Effector memory CD8-positive, alpha-beta T cell (primary cell): ENCODE measurements at regions not wholly inside any gene's neighbourhood (a gene's known extent, or its start where the extent isn't known, plus 50 kb on each side); places are given as distances from the start of the nearest gene placed in this dataset.

Experiments used
- ATAC-seq: fragments of 150-1000 bp; cut with Tn5 transposase; replicated peaks from 2 replicates; pipeline ENCODE4 v1.10.0; 2021; ENCODE audit warnings: mild to moderate bottlenecking, moderate library complexity
- DNase-seq, 3 experiments: peaks; one replicate each; pipeline ENCODE4 v3.0.0; 2021
- H3K27ac Mint-ChIP-seq, 2 donors: one replicate each; pipeline ENCODE4 v1.8.0; 2022; ENCODE audit warnings: mild to moderate bottlenecking in 2 of 2, mixed read lengths in 2 of 2, moderate library complexity in 2 of 2
- H3K27me3 Mint-ChIP-seq, 2 donors: one replicate each; pipeline ENCODE4 v1.8.0; 2022; ENCODE audit warnings: mixed read lengths in 2 of 2
- H3K36me3 Mint-ChIP-seq: one replicate; pipeline ENCODE4 v1.8.0; 2022; ENCODE audit warnings: mild to moderate bottlenecking, moderate library complexity, mixed read lengths; ENCODE audit not compliant: insufficient read depth
- H3K4me1 Mint-ChIP-seq, 2 donors: one replicate each; pipeline ENCODE4 v1.8.0; 2022; ENCODE audit warnings: low read depth in 2 of 2, mixed read lengths in 2 of 2
- H3K4me3 Mint-ChIP-seq, 2 donors: one replicate each; pipeline ENCODE4 v1.8.0; 2022; ENCODE audit warnings: mild to moderate bottlenecking in 2 of 2, mixed read lengths in 2 of 2, moderate library complexity in 2 of 2
- H3K9me3 Mint-ChIP-seq, 2 donors: one replicate each; pipeline ENCODE4 v1.8.0; 2022; ENCODE audit warnings: mixed read lengths in 2 of 2

DNA sequence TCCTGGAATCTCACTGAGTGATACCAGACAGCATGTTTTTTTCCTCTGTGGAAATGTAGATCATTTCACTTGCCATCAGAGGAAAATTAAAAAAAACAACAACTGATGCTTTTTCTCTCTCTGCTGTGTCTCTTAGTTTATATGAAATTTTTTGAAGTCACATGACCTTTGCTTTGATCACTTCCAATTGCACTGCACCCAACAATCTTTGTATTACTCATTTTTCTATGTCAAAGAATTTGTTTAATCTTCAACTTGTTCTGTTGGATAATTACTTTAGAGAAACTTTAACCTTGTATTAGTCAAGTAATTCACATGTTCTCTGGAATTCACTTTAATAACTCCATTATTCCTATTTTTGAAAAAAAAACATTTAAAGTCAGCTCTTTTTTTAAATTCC is 1452.7 kb upstream of the CDH8 start:
- H3K4me1 Mint-ChIP-seq, result no peaks in the 10 kb centered on the region
- ATAC-seq (no peak), DNase-seq (no peak)
- H3K9me3 Mint-ChIP-seq, result peaks cover 8 to 9% of the 10 kb centered on the region in 2 donors
- H3K36me3 Mint-ChIP-seq, result no peaks in the 10 kb centered on the region
- H3K27me3 Mint-ChIP-seq, result no peaks in the 10 kb centered on the region
- H3K27ac Mint-ChIP-seq, result no peak overlapping the region
- no peak overlapping the region for H3K4me3 Mint-ChIP-seq

DNA sequence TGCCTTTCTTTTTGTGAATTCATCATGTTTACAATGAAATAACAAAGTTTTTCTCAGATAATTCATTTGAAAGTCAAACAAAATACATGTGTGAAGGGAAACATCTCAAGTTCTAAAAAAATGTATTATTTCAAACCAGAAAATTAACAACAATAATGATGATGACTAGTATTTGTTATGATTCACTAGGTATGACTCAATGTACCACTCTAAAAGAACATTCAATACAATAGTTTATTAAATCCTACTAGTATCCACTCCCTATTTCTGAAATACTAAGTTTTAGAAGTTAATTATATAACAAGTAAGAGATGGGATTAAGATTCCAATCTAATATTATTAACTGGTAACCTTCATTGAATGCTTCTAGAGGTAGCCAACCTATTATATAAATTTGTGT is 1444.8 kb upstream of the CDH8 start:
- no peaks in the 10 kb centered on the region for H3K36me3 Mint-ChIP-seq
- H3K9me3 Mint-ChIP-seq, result peaks cover 4 to 7% of the 10 kb centered on the region in 2 donors
- DNase-seq (no peak), ATAC-seq (no peak)
- no peaks in the 10 kb centered on the region for H3K4me1 Mint-ChIP-seq
- no peak overlapping the region for H3K27ac Mint-ChIP-seq
- H3K4me3 Mint-ChIP-seq, result no peak overlapping the region
- H3K27me3 Mint-ChIP-seq, result no peaks in the 10 kb centered on the region

DNA sequence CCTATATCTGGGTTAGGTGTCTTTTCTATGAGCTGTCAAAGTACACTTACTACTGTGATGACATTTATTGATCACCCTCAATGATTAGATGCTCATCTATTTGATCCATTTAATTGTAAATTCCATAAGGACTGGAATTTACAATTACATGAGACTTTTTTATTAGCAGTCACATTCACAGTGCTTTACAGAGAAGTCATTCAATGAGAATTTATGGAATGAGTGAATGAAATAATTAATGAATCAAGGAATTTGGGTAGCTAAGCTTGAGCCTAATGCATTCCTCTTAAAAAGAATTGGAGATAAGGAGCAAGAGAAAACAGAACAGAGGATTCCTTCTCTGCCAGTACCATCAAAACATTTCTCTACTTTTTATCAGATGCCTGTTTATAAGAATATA is 1437.5 kb upstream of the CDH8 start:
- Mint-ChIP-seq H3K36me3 (no peaks in the 10 kb centered on the region), H3K27ac (no peak overlapping the region), H3K27me3 (no peaks in the 10 kb centered on the region), H3K4me1 (no peaks in the 10 kb centered on the region), H3K9me3 (peaks cover 10 to 15% of the 10 kb centered on the region in 2 donors), H3K4me3 (no peak overlapping the region)
- DNase-seq (no peak), ATAC-seq (no peak)

DNA sequence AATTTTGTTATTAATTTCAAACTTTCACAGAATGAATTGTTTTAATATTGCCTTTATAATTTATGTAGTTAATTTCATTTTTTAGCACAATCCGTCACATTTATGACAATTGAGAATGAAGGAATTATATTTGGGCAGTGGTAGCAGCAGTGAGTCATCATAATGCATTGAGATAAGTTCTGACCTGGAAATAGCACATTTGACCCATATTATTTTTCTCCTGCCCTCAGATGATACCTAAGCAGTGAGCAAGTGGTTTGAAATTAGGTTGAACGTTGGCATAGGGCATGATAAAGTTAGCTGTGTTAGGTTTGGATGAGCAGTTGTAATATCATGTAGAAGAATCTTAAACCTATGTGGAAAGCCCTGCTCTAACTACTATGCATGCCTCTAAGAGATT is 1431.3 kb upstream of the CDH8 start:
- DNase-seq (no peak), ATAC-seq (no peak)
- Mint-ChIP-seq H3K27ac (no peak overlapping the region), H3K27me3 (no peaks in the 10 kb centered on the region), H3K4me3 (no peak overlapping the region), H3K9me3 (peaks cover 18 to 19% of the 10 kb centered on the region in 2 donors), H3K4me1 (no peaks in the 10 kb centered on the region), H3K36me3 (no peaks in the 10 kb centered on the region)

DNA sequence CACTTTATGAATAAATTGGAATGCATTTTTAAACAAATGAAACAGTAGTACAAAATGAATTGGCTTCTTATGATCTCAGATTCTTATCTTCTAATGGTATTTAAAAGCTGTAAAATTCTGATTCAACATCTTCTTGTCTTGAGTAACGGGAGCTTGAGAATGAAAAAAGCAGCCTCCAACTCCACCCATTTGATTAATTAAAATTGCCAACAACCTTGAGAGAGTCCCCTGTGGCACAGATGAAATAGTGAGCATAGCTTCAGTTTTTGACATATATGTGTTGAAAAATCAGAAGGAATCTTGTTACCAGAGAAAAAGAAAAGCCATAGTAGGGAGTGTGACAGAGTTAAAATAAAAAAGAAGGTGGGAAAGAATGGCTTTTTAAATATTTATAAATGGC is 1426.1 kb upstream of the CDH8 start:
- ATAC-seq, result no peak
- H3K4me1 Mint-ChIP-seq, result no peaks in the 10 kb centered on the region
- no peak overlapping the region for H3K4me3 Mint-ChIP-seq
- H3K36me3 Mint-ChIP-seq, result no peaks in the 10 kb centered on the region
- no peak for DNase-seq
- H3K27ac Mint-ChIP-seq, result no peak overlapping the region
- H3K27me3 Mint-ChIP-seq, result no peaks in the 10 kb centered on the region
- peaks cover 19 to 22% of the 10 kb centered on the region in 2 donors for H3K9me3 Mint-ChIP-seq

DNA sequence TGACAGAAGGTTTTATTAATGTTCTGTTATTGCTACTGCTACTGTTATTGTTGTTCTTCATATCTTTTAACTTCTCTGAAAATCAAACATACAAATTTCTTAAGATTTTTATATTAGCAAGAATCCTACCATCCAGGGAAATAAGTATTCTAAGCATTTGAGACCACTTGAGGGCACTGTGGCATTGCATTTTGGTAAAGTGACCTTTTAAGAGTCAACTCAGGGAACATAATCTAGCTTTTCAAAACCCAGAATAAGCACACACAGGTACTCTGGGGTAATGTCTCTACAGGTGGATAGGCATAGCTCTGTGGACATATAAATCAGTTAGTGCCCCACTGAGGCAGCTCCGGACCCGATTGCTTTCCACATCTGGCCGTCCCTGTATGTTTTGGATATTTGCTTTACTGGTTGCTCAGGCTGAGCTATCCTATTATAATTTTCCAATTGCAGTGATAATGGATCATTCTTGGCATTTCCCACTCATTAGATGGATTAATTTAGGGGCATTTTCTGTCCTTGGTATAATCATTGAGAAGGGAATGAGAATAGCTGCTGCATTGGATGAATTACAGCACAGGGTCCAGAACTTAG is 1425.1 kb upstream of the CDH8 start:
- Mint-ChIP-seq H3K36me3 (no peaks in the 10 kb centered on the region), H3K4me3 (no peak overlapping the region), H3K9me3 (peaks cover 19 to 25% of the 10 kb centered on the region in 2 donors), H3K27me3 (no peaks in the 10 kb centered on the region), H3K4me1 (no peaks in the 10 kb centered on the region), H3K27ac (no peak overlapping the region)
- ATAC-seq (no peak), DNase-seq (no peak)

DNA sequence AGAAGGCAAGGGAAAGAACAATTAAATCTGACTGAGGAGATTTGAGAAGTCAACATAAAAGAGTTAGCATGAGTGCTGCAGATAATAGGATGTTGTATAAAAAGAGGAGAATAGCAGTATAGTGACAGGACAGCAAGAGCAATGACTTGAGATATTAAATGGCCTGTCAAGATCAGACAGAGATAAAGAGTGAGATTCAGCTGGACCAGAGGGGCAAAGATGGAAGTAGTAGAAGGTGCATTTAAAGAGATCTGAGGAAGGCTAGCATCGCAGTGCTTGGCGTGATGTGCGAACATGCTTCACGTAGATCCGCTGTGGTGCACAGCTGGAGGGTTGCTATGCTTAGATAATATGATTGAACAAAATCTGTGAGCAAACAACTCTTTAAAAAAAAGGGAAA is 1422.6 kb upstream of the CDH8 start:
- Mint-ChIP-seq H3K9me3 (peaks cover 17% of the 10 kb centered on the region in 2 donors), H3K4me1 (no peaks in the 10 kb centered on the region), H3K4me3 (no peak overlapping the region), H3K27me3 (no peaks in the 10 kb centered on the region), H3K27ac (no peak overlapping the region), H3K36me3 (no peaks in the 10 kb centered on the region)
- DNase-seq, result no peak
- no peak for ATAC-seq

DNA sequence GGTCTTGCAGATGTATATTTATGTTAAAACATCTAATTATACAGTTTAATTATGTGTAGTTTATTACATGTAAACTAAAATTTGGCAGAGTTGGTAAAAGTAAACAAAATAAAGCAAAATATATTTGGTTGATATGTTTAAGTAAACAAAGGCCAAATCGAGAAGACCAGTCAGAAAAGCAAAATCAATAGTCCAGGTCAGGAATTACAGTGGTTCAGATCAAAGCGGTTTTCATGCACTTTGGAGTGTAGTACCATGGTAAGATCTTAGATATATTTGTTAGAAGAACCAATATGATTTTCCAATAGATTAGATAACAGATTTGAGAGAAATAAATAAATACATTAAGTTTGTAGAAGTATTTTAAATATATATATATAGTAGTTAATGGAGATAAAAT is 1421.6 kb upstream of the CDH8 start:
- H3K27ac Mint-ChIP-seq, result no peak overlapping the region

DNA sequence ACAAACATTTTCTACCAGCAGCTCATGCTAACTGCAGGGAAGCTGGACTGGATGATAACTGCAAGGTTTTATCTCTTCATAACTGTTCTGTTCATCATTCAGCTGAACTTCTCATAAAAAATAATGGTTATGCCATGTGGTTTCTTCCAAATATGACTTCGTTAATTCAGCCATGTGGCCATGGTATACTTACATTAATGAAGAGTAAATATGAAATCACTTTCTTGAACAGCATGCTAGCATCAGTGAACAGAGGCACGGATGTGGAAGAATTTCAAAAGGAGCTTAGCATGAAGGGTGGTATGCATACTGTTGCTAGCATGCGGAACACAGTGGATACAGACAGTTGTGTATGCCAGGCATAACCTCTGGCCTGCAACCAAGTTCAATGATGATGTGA is 1417.0 kb upstream of the CDH8 start:
- Mint-ChIP-seq H3K9me3 (peaks cover 10 to 14% of the 10 kb centered on the region in 2 donors), H3K27me3 (no peaks in the 10 kb centered on the region), H3K4me1 (no peaks in the 10 kb centered on the region), H3K27ac (no peak overlapping the region), H3K4me3 (no peak overlapping the region), H3K36me3 (no peaks in the 10 kb centered on the region)
- DNase-seq (no peak), ATAC-seq (no peak)

More for the DNA sequence above, 1421.6 kb upstream of the CDH8 start:
- Mint-ChIP-seq H3K27me3 (no peaks in the 10 kb centered on the region), H3K4me3 (no peak overlapping the region), H3K36me3 (no peaks in the 10 kb centered on the region), H3K4me1 (no peaks in the 10 kb centered on the region), H3K9me3 (peaks cover 17% of the 10 kb centered on the region in 2 donors)
- no peak for DNase-seq
- no peak for ATAC-seq

DNA sequence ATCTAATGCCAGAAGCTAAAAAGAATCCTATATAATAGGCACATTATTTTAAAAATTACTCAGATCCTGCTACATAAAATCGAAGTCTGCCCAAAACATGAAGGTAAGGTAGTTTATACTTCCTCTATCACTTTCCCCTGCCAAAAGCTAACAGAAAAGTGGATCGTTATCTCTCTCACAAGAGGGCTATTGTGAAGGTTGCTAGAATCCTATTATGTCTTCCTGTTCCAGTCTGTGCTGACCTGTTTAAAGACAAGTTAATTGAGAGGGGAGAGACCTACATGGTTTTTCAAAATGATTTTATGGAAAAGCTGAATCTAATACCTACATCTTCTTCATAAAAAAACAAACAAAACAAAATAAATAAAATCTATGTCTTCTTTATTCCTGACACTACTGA is 1410.9 kb upstream of the CDH8 start:
- H3K4me3 Mint-ChIP-seq, result no peak overlapping the region
- DNase-seq (no peak), ATAC-seq (no peak)
- no peak overlapping the region for H3K27ac Mint-ChIP-seq
- peaks cover 7 to 9% of the 10 kb centered on the region in 2 donors for H3K9me3 Mint-ChIP-seq
- H3K4me1 Mint-ChIP-seq, result no peaks in the 10 kb centered on the region
- no peaks in the 10 kb centered on the region for H3K27me3 Mint-ChIP-seq
- no peaks in the 10 kb centered on the region for H3K36me3 Mint-ChIP-seq

DNA sequence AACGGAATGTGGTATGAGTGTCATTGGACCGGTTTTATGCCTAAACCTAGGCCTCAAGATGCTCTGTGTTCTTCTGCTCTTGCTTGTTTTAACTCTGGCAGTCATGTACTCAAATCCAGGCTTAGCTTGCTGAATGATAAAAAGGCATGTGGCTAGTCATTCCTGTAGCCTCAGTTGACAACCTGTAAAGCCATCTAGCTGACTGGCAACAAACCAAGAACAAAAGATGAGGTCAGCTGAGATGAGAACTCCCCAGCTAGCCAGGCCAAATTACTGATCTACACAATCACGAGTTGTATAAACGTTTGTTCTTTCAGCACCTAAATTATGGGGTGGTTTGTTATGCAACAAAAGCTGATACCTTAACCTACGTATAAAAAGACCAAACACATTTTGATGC is 1406.0 kb upstream of the CDH8 start:
- Mint-ChIP-seq H3K9me3 (peaks cover 0 to 10% of the 10 kb centered on the region in 2 donors), H3K27ac (no peak overlapping the region), H3K27me3 (no peaks in the 10 kb centered on the region), H3K4me3 (no peak overlapping the region), H3K36me3 (no peaks in the 10 kb centered on the region), H3K4me1 (no peaks in the 10 kb centered on the region)
- ATAC-seq, result no peak
- DNase-seq, result no peak

DNA sequence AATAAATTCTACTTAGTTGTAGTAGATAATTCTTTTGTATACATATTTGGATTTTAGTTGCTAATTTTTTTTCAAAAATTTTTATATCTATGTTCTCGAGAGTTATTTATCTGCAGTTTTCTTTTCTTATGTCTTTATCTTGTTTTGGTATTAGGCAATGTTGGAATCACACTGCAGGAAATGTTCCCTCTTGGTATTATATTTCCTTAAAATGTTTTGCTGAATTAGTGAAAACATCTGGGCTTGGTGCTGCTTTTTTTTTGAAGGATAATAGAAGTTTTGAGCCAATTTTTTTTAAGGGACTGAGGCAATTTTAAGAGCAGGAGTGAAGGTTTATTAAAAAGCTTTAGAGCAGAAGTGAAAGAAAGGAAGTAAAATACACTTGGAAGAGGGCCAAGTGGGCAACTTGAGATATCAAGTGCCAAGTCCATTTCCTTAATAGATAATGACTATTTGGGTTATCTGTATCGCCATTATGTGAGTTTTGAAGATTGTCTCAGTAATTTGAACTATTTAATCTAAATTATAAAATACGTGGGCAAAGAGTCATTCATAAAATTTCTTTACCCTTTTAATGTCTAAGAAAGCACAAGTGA is 1390.1 kb upstream of the CDH8 start:
- DNase-seq, result no peak
- no peaks in the 10 kb centered on the region for H3K4me1 Mint-ChIP-seq
- H3K9me3 Mint-ChIP-seq, result peaks cover 0 to 4% of the 10 kb centered on the region in 2 donors
- H3K36me3 Mint-ChIP-seq, result no peaks in the 10 kb centered on the region
- H3K27me3 Mint-ChIP-seq, result no peaks in the 10 kb centered on the region
- no peak for ATAC-seq
- H3K4me3 Mint-ChIP-seq, result no peak overlapping the region
- no peak overlapping the region for H3K27ac Mint-ChIP-seq

DNA sequence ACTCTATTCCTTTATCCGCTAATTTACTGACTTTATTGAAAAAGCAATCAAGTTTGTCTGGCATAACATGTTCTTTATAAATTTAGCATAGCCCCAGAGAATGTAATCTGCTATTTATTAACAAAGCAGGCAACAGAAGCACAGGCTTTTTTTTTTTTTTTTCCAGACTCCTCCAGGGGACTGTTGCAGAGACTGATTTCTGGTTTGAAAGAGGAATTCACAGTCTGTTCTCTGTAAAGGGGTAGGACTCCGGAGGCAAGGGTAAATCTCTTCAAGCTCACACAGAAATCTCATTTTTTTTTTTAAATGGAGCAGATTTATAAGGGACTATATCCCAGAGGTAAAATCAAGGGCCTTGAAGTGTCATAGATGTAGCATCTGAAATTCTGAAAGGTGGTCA is 1386.5 kb upstream of the CDH8 start:
- Mint-ChIP-seq H3K9me3 (peaks cover 7 to 10% of the 10 kb centered on the region in 2 donors), H3K36me3 (no peaks in the 10 kb centered on the region), H3K4me3 (no peak overlapping the region), H3K27ac (no peak overlapping the region), H3K4me1 (no peaks in the 10 kb centered on the region), H3K27me3 (no peaks in the 10 kb centered on the region)
- ATAC-seq (no peak), DNase-seq (no peak)

DNA sequence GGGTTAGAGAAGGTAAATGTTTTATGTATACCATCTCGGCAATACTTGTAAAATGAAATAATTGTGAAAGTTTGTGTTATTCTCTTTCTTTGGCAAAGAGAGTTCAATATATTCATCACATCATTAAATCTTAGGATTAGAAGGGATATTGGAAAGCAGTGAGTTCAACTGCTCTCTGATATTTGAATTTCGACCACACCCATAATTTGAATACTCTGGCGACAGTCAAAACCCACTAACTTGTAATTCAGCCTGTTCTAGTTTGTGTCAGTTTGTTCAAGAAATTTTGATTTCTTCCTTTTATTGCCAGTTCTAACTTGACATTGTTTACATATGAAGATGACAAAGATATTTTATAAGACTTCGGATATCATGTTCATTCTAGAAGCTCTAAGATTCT is 1380.5 kb upstream of the CDH8 start:
- Mint-ChIP-seq H3K27me3 (no peaks in the 10 kb centered on the region), H3K9me3 (peaks cover 15 to 18% of the 10 kb centered on the region in 2 donors)

More for the DNA sequence above, 1380.5 kb upstream of the CDH8 start:
- H3K4me3 Mint-ChIP-seq, result no peak overlapping the region
- peaks cover 4% of the 10 kb centered on the region for H3K36me3 Mint-ChIP-seq
- no peak for ATAC-seq
- H3K27ac Mint-ChIP-seq, result no peak overlapping the region
- H3K4me1 Mint-ChIP-seq, result no peaks in the 10 kb centered on the region
- no peak for DNase-seq
